HG02798 (cell line): ENCODE measurements at regions not wholly inside any gene's neighbourhood (a gene's known extent, or its start where the extent isn't known, plus 50 kb on each side); places are given as distances from the start of the nearest gene placed in this dataset.
"Not testable (repeated sequence)": the region's sequence is repeated elsewhere in the genome, so short reads cannot be mapped to it uniquely, and the experiment has no call there.

Experiments used
- ATAC-seq: cut with Tn5 transposase; IDR thresholded peaks from one replicate; pipeline ENCODE4 v1.9.1; 2021; ENCODE audit warnings: mild to moderate bottlenecking; ENCODE audit not compliant: unreplicated experiment, poor library complexity

GRCh38 chr3:5348229-5348902 lies 160.9 kb downstream of the EDEM1 start:
- ATAC-seq = no peak

- ATAC-seq = no peak
These were observed 161.8 kb downstream of the EDEM1 start for GRCh38 chr3:5349343-5349742.

- no peak for ATAC-seq
These were observed 169.6 kb downstream of the EDEM1 start for GRCh38 chr3:5357089-5357488.

GRCh38 chr3:5358911-5359310 lies 171.4 kb downstream of the EDEM1 start:
- ATAC-seq = no peak

- no peak for ATAC-seq
These were observed 172.9 kb downstream of the EDEM1 start for GRCh38 chr3:5360453-5360852.

GRCh38 chr3:5366746-5367145 lies 179.2 kb downstream of the EDEM1 start:
- no peak for ATAC-seq

GRCh38 chr3:5371555-5371954 lies 184.0 kb downstream of the EDEM1 start:
- ATAC-seq = not testable (repeated sequence)

GRCh38 chr3:5376761-5377160 lies 189.3 kb downstream of the EDEM1 start:
- ATAC-seq = no peak

- ATAC-seq = not testable (repeated sequence)
These were observed 191.8 kb downstream of the EDEM1 start for GRCh38 chr3:5379266-5379665.

GRCh38 chr3:5383486-5384263 lies 196.2 kb downstream of the EDEM1 start:
- not testable (repeated sequence) for ATAC-seq

GRCh38 chr3:5384557-5385236 lies 197.2 kb downstream of the EDEM1 start:
- ATAC-seq = no peak

- ATAC-seq = no peak
These were observed 200.6 kb downstream of the EDEM1 start for GRCh38 chr3:5388091-5388490.

GRCh38 chr3:5389057-5389456 lies 201.6 kb downstream of the EDEM1 start:
- no peak for ATAC-seq

- ATAC-seq = peak; percentile 51
These were observed 202.7 kb downstream of the EDEM1 start for GRCh38 chr3:5390221-5390620.

- ATAC-seq = no peak
These were observed 203.6 kb downstream of the EDEM1 start for GRCh38 chr3:5390936-5391625.

- ATAC-seq = no peak
These were observed 213.5 kb downstream of the EDEM1 start for GRCh38 chr3:5401002-5401401.

GRCh38 chr3:5404718-5405117 lies 217.2 kb downstream of the EDEM1 start:
- no peak for ATAC-seq

- ATAC-seq = no peak
These were observed 224.3 kb downstream of the EDEM1 start for GRCh38 chr3:5411786-5412185.

- no peak for ATAC-seq
These were observed 235.6 kb downstream of the EDEM1 start for GRCh38 chr3:5423076-5423475.

- no peak for ATAC-seq
These were observed 236.0 kb downstream of the EDEM1 start for GRCh38 chr3:5423523-5423922.

- no peak for ATAC-seq
These were observed 237.9 kb downstream of the EDEM1 start for GRCh38 chr3:5425371-5425770.
